Left colon (tissue), 2 donors: ENCODE measurements at regions not wholly inside any gene's neighbourhood (a gene's known extent, or its start where the extent isn't known, plus 50 kb on each side); places are given as distances from the start of the nearest gene placed in this dataset.

Source experiments
- ATAC-seq: fragments of 200-7000 bp; cut with Tn5 transposase; one replicate; pipeline ENCODE4 v1.9.1; 2020; ENCODE audit warnings: mild to moderate bottlenecking, moderate library complexity
- DNase-seq, 2 donors: peaks; one replicate each; pipeline ENCODE4 v3.0.0-alpha.2; 2020
- intact Hi-C, 2 donors: fragments of 100-400 bp; cut with DNase I in 1 of 2; cut with micrococcal nuclease in 1 of 2; formaldehyde crosslinking; loops; one replicate each; pipeline versions ENCODE4 v1.11.2 to v1.14.0; 2022; cut with DNase I, micrococcal nuclease
- donor health status: DM: no; HTN: no; CAD: no.
- donor health status: DM: yes; HTN: yes; CAD: no.

GRCh38 chr9:118000581-118000980 lies 296.4 kb downstream of the TLR4 start:
- intact Hi-C loops, result no loop called here
- no peak for ATAC-seq

GRCh38 chr9:118003240-118003639 lies 299.0 kb downstream of the TLR4 start:
- intact Hi-C loops, result no loop called here
- ATAC-seq, result no peak

More at GRCh38 chr9:118000581-118000980, 296.4 kb downstream of the TLR4 start:
- no peak for DNase-seq

GRCh38 chr9:118008246-118008645 lies 304.0 kb downstream of the TLR4 start:
- no peak for ATAC-seq
- DNase-seq, result no peak
- intact Hi-C loops, result no loop called here

More at GRCh38 chr9:118003240-118003639, 299.0 kb downstream of the TLR4 start:
- DNase-seq, result no peak

GRCh38 chr9:118009614-118010013 lies 305.4 kb downstream of the TLR4 start:
- DNase-seq (no peak), ATAC-seq (no peak)
- intact Hi-C loops, result no loop called here

- DNase-seq (no peak), ATAC-seq (no peak)
- intact Hi-C loops, result no loop called here
Measured at GRCh38 chr9:118017607-118018122, 313.5 kb downstream of the TLR4 start.

- intact Hi-C loops, result no loop called here
- ATAC-seq, result no peak
- DNase-seq, result no peak
Measured at GRCh38 chr9:118023644-118024043, 319.4 kb downstream of the TLR4 start.

- intact Hi-C loops, result no loop called here
- DNase-seq, result no peak
Measured at GRCh38 chr9:118028225-118028624, 324.0 kb downstream of the TLR4 start.

GRCh38 chr9:118029425-118029824 lies 325.2 kb downstream of the TLR4 start:
- intact Hi-C loops, result no loop called here
- DNase-seq (no peak), ATAC-seq (no peak)

More at GRCh38 chr9:118028225-118028624, 324.0 kb downstream of the TLR4 start:
- no peak for ATAC-seq

GRCh38 chr9:118034701-118035100 lies 330.5 kb downstream of the TLR4 start:
- intact Hi-C loops, result no loop called here

GRCh38 chr9:118038713-118039112 lies 334.5 kb downstream of the TLR4 start:
- DNase-seq, result no peak
- intact Hi-C loops, result no loop called here
- no peak for ATAC-seq

More at GRCh38 chr9:118034701-118035100, 330.5 kb downstream of the TLR4 start:
- ATAC-seq (no peak), DNase-seq (no peak)

- DNase-seq (no peak), ATAC-seq (no peak)
- intact Hi-C loops, result no loop called here
Measured at GRCh38 chr9:118058227-118058626, 354.0 kb downstream of the TLR4 start.

GRCh38 chr9:118059484-118060278 lies 355.5 kb downstream of the TLR4 start:
- ATAC-seq, result no peak
- peak in 1 of 2 donors; percentile 6 for DNase-seq
- intact Hi-C loops, result no loop called here

GRCh38 chr9:118083161-118083560 lies 379.0 kb downstream of the TLR4 start:
- intact Hi-C loops, result no loop called here
- DNase-seq (no peak), ATAC-seq (no peak)

- DNase-seq, result no peak
- intact Hi-C loops, result no loop called here
- ATAC-seq, result no peak
Measured at GRCh38 chr9:118088090-118088489, 383.9 kb downstream of the TLR4 start.

- no peak for DNase-seq
- intact Hi-C loops, result no loop called here
- ATAC-seq, result no peak
Measured at GRCh38 chr9:118091226-118091625, 387.0 kb downstream of the TLR4 start.

- ATAC-seq (no peak), DNase-seq (no peak)
- intact Hi-C loops, result no loop called here
Measured at GRCh38 chr9:118091711-118092500, 387.7 kb downstream of the TLR4 start.

GRCh38 chr9:118094387-118094786 lies 390.2 kb downstream of the TLR4 start:
- ATAC-seq, result no peak
- no peak for DNase-seq
- intact Hi-C loops, result no loop called here

GRCh38 chr9:118100529-118101419 lies 396.6 kb downstream of the TLR4 start:
- ATAC-seq (no peak), DNase-seq (no peak)
- intact Hi-C loops, result no loop called here

GRCh38 chr9:118104363-118104762 lies 400.2 kb downstream of the TLR4 start:
- ATAC-seq, result no peak
- intact Hi-C loops, result no loop called here
- DNase-seq, result no peak
